GM21423 (cell line): ENCODE measurements at regions not wholly inside any gene's neighbourhood (a gene's known extent, or its start where the extent isn't known, plus 50 kb on each side); places are given as distances from the start of the nearest gene placed in this dataset.
"Not testable (repeated sequence)": the region's sequence is repeated elsewhere in the genome, so short reads cannot be mapped to it uniquely, and the experiment has no call there.

Source experiments
- ATAC-seq: cut with Tn5 transposase; IDR thresholded peaks from one replicate; pipeline ENCODE4 v1.9.1; 2021; ENCODE audit warnings: mild to moderate bottlenecking, moderate library complexity; ENCODE audit not compliant: unreplicated experiment

DNA sequence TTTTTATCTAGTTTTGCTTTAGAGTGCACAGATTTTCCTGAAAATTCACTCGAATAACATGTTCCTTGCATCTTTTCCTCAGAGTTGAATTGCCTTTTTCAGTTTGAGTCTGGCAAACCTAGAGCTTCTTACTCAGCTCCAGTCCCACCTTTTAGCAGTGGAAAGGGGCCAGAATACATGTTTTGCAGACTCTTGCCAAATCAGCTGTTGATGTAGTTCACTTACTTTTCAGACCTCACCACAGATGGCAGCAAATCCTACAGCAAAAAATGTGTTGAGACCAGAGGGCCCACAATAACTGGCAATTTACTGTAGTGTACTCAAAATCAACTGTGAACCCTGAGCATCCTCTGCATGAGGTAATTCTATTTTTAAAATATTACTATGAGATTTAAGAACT, 545.2 kb upstream of the ACO1 start:
- ATAC-seq: no peak

- no peak for ATAC-seq
Measured at GRCh38 chr9:31840702-31841101, 543.7 kb upstream of the ACO1 start.

DNA sequence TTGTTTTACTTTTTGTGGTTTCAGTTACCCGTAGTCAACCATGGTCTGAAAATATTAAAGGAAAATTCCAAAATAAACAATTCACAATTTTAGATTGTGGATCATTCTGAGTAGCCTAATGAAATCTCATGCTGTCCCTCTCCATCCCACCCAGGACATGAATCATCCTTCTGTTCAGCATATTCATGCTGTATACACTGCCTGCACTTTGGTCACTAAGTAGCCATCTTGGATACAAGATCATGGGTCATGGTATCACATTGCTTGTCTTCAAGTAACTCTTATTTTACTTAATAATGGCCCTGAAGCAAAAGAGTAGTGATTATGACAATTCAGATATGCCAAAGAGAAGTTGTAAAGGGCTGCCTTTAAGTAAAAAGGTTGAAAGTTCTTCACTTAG, 536.5 kb upstream of the ACO1 start:
- ATAC-seq: no peak

GRCh38 chr9:31848505-31849285, 535.7 kb upstream of the ACO1 start:
- no peak for ATAC-seq

DNA sequence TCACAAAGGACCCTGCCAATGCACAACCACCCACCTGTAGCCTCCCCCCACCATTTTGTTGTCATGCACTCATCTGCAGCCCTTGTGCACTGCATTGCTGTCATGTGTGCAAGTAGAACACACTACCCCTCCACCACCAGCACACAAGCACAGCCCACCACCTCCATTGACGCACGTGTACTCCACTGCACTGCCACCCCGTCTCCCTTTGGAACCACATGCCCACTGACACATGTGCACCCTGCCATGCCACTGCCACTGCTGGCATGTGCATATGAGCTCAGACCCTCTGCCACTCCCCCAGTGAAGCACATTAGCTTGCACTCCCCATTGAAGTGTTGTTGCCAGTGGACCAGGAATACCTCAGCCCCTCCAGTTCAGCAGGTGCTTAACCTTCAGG, 530.3 kb upstream of the ACO1 start:
- ATAC-seq: no peak

- no peak for ATAC-seq
Measured at GRCh38 chr9:31868830-31869229, 515.6 kb upstream of the ACO1 start.

DNA sequence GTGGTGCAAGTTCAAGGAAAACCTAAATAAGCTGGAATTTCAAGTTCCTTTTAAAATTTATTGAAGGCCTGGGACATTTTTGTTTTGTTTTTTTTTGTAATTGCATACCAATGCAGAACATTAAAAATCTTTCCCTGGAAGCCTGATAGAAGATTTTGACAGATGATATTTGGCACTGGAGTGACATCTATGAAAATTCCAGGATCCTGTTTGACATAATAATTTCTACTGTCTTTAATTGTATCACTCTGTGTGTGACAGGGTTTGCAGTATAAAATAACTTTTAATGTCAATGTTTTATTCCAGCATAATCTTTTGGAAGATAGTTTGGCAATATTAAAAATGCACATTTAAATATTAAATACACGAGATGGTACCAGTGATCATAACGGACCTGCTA, 514.2 kb upstream of the ACO1 start:
- ATAC-seq: no peak

GRCh38 chr9:31873722-31874121, 510.7 kb upstream of the ACO1 start:
- no peak for ATAC-seq

DNA sequence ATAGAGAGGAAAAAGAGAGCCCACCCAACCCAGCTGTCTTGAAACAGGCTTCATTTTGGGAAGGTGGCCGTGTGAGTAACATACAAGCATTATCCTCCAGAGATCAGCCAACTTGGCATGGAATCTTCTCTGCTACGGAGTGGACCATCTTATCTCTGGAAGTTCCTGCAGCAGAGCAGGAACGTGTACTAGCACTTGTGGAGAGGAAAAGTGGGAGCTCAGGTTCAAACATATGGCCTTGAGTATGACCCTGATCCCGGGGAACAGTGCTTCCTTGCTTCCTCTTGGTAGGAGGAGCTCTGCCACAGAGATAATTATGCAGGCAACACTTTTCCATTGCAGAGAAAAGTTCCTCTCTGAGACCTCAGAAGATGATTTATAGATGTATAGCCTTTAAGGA, 490.4 kb upstream of the ACO1 start:
- ATAC-seq: no peak

GRCh38 chr9:31908158-31908890, 476.1 kb upstream of the ACO1 start:
- ATAC-seq: peak; percentile 56

DNA sequence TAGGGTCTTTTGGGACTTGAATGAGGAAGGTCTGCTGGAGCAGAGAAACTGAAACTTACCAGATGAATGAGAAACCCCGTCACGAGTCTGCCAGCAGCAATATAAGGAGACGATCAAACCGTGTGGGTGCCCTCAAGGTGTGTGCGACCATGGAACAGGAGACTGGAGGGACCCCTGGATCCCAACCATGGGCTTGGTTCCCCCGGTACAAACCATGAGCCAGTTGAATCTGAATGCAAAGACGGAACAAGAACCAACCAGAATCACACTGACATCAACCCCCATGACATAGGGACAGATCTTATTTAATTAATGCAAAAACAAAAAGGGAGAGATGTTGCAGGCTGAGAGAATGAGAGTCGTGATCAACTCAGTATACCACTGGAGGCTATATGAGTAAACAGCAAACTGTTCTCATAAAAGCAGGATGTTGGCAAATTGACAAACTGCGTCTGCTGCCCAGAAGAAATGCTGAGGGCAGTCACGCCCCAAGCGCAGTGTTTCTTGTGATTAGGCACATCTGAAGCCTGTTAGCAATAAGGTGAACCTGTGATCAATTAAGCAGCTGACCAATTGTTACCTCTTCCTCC, 475.5 kb upstream of the ACO1 start:
- ATAC-seq: no peak

- ATAC-seq: no peak
Measured at GRCh38 chr9:31912636-31913035, 471.8 kb upstream of the ACO1 start.

GRCh38 chr9:31916591-31917241, 467.7 kb upstream of the ACO1 start:
- no peak for ATAC-seq

DNA sequence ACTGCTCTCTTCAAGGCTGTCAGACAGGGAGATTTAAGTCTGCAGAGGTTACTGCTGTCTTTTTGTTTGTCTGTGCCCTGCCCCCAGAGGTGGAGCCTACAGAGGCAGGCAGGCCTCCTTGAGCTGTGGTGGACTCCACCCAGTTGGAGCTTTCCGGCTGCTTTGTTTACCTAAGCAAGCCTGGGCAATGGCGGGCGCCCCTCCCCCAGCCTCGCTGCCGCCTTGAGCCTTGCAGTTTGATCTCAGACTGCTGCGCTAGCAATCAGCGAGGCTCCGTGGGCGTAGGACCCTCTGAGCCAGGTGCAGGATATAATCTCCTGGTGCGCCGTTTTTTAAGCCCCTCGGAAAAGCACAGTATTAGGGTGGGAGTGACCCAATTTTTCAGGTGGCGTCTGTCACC, 446.7 kb upstream of the ACO1 start:
- ATAC-seq: not testable (repeated sequence)

GRCh38 chr9:31950756-31951155, 433.7 kb upstream of the ACO1 start:
- no peak for ATAC-seq

- ATAC-seq: no peak
Measured at GRCh38 chr9:31958572-31958971, 425.9 kb upstream of the ACO1 start.

GRCh38 chr9:31969552-31969951, 414.9 kb upstream of the ACO1 start:
- no peak for ATAC-seq

- no peak for ATAC-seq
Measured at GRCh38 chr9:31983895-31984294, 400.5 kb upstream of the ACO1 start.

- no peak for ATAC-seq
Measured at GRCh38 chr9:31996331-31996730, 388.1 kb upstream of the ACO1 start.

DNA sequence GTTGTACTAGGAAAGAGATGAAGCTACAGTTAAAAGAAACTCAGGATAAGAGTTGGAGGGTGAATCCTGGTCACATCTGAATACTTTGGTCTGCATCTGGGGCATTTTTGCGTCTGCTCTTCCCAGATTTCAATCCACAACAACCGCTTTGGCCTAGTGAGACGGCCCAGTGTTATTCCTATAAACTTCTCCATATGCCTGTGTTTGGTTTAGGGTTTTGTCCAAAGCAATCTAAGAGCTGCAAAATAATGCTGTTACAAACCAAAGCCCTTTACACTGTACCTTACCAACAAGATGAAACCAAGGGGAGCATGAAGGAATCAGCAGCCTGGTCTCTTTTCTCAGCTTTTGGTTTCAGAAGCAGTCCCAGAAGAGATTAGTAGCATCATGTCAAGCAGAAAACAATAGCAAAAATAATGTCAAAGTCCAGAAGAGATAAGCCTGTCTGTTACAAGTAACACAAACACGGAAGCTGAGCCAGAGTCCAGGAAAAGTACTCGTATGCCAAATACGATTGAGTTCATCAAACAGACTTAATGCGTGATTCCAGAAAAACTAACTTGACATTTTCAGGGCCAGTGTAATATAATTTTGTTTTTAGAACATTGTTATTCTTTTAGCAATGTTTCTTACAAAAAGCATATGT, 379.9 kb upstream of the ACO1 start:
- ATAC-seq: no peak

- ATAC-seq: no peak
Measured at GRCh38 chr9:32010322-32010721, 374.1 kb upstream of the ACO1 start.
